ENCODE measurements at regions not wholly inside any gene's neighbourhood (a gene's known extent, or its start where the extent isn't known, plus 50 kb on each side); places are given as distances from the start of the nearest gene placed in this dataset.

- DNase-seq (ENCODE audit: low spot score): no peak
- intact Hi-C loops (cut with DNase I): no loop called here
Observed at GRCh38 chr6:16842676-16843075, 81.4 kb upstream of the ATXN1 start.

- DNase-seq (ENCODE audit: low spot score): no peak
- intact Hi-C loops (cut with DNase I): no loop called here
Observed at GRCh38 chr6:16841241-16841640, 80.0 kb upstream of the ATXN1 start.

DNA sequence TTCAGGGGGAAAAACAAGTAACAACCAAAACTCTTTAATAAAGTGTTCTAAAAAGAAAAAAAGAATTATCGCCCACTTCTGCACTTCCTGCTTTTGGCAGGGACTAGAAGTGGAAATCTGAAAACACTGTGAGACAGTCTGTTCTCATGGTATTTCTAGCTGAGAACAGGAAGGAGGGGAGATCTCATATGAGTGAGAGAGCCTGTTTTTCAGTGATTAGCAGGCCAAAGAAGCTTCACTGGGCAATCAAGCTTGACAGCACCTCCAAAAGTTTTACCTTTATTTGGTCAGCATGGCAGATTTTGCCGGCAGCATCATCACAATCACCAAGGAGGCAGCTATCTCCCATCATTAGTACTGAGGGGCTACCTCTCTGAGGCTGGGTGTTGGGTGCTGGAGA is 79.5 kb upstream of the ATXN1 start:
- intact Hi-C loops (cut with DNase I): no loop called here
- DNase-seq (ENCODE audit: low spot score): no peak

GRCh38 chr6:16840291-16840690 is 79.0 kb upstream of the ATXN1 start:
- intact Hi-C loops (cut with DNase I): no loop called here
- no peak for DNase-seq (ENCODE audit: low spot score)

DNA sequence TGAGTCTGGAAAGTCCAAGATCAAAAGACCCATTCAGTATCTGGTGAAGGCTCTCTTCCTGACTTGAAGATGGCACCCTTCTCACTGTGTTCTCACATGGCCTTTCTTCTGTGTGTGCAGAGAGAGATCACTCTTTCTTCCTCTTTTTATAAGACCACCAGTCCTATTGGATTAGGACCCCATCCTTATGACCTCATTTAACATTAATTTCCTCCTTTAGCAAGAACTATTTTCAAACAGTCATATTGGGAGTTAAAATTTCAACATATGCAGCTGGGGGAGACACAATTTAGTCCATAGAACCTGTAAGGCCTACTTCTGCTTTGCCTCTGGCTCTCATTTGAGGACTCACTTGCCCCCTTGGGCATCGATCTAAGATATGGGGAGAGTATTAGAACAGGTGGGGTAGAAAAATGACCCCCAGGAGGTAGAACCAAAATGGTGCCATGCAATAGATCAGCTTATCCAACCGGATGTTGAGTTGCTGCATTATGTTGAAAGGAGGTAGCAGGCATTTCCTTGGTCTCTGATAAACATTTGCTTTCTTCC is 78.4 kb upstream of the ATXN1 start:
- intact Hi-C loops (cut with DNase I): no loop called here
- no peak for DNase-seq (ENCODE audit: low spot score)

- intact Hi-C loops (cut with DNase I): no loop called here
- no peak for DNase-seq (ENCODE audit: low spot score)
Observed at GRCh38 chr6:16837217-16837972, 76.1 kb upstream of the ATXN1 start.

DNA sequence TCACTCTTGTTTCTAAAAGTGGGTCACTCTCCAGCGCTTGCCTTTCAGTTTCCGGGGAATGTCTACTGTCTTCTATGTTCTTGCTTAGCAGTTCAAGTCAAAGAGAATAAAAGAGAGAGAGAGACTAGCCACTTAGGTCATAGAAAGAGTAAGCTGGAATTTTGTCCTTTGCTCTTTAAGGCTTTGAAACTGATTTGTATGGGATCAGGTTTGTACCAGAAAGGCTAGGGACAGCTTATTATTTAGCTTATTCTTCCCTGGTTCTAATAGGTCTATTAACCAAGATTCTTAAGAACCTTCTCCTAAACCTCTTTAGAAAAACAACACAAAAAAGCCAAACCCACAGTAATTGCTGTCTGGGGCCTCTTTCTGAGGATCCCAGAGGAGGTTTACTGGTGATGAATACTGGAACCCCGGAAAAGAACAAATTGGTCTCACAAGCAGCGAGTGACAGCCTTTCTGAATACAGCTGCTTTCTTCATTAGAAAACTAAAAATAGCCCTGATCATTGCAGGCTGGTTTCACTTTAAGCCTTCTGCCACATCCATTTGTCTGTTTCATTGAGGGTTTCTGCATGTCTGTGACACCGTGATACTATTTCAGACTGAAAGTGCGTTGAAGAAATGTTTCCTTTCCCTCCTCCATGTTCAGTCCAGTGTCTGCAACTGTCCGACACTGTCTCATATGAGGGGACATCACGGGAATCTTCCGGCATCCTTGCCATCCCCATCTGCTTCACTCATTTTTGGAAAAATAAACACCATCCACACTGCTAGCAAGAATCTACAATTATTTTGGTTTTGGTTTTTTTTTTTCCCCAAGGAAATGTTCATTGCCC is 75.1 kb upstream of the ATXN1 start:
- no peak for DNase-seq (ENCODE audit: low spot score)
- intact Hi-C loops (cut with DNase I): no loop called here

GRCh38 chr6:16834242-16834641 is 73.0 kb upstream of the ATXN1 start:
- DNase-seq (ENCODE audit: low spot score): no peak
- intact Hi-C loops (cut with DNase I): no loop called here

DNA sequence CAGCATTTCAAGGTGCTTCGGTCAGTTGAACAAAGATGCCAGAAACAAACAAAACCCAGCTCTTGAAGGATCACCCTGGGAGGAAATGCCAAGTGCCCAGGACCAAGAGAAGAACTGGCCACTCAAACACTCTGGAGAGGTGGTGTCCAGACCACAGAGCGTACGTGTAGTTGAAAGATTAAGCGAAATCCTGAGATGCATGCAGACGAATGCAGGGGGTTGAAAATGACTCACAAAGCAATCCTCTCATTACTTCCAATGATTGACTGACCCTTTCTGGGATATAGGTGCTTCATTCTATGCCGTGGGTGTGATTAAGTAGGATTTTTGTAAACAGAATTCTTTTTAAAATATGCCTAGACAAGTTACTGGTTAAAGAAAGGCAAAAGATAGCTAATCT is 71.5 kb upstream of the ATXN1 start:
- DNase-seq (ENCODE audit: low spot score): no peak
- intact Hi-C loops (cut with DNase I): no loop called here

- intact Hi-C loops (cut with DNase I): no loop called here
Observed at GRCh38 chr6:16832043-16832567, 70.8 kb upstream of the ATXN1 start.

GRCh38 chr6:16831136-16831535 is 69.9 kb upstream of the ATXN1 start:
- intact Hi-C loops (cut with DNase I): no loop called here
- no peak for DNase-seq (ENCODE audit: low spot score)

More at GRCh38 chr6:16832043-16832567, 70.8 kb upstream of the ATXN1 start:
- no peak for DNase-seq (ENCODE audit: low spot score)

- intact Hi-C loops (cut with DNase I): no loop called here
- DNase-seq (ENCODE audit: low spot score): no peak
Observed at GRCh38 chr6:16828058-16828457, 66.8 kb upstream of the ATXN1 start.

- intact Hi-C loops (cut with DNase I): no loop called here
- no peak for DNase-seq (ENCODE audit: low spot score)
Observed at GRCh38 chr6:16827627-16828026, 66.4 kb upstream of the ATXN1 start.

DNA sequence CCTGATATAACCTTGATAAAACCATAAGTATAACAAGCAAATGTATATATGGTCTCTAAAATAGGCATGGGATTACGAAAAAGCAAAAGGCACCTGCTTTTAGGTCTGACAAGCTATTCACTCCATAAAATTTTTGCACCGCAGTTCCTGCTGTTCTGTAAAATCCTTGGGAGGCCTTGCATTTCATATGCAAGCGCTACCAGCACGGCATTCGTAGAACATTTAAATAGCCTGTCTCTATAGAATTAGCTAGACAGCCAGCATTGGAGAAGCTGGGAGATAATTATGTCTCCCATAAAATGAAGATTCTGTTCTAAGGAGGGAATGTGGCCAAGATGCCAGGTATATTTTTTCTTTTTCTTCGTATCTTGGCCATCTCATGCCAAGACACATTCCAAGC is 64.5 kb upstream of the ATXN1 start:
- intact Hi-C loops (cut with DNase I): no loop called here

GRCh38 chr6:16824845-16825685 is 63.8 kb upstream of the ATXN1 start:
- DNase-seq (ENCODE audit: low spot score): no peak
- intact Hi-C loops (cut with DNase I): no loop called here

More for the DNA sequence above, 64.5 kb upstream of the ATXN1 start:
- DNase-seq (ENCODE audit: low spot score): no peak

- intact Hi-C loops (cut with DNase I): no loop called here
- no peak for DNase-seq (ENCODE audit: low spot score)
Observed at GRCh38 chr6:16823718-16824352, 62.6 kb upstream of the ATXN1 start.

DNA sequence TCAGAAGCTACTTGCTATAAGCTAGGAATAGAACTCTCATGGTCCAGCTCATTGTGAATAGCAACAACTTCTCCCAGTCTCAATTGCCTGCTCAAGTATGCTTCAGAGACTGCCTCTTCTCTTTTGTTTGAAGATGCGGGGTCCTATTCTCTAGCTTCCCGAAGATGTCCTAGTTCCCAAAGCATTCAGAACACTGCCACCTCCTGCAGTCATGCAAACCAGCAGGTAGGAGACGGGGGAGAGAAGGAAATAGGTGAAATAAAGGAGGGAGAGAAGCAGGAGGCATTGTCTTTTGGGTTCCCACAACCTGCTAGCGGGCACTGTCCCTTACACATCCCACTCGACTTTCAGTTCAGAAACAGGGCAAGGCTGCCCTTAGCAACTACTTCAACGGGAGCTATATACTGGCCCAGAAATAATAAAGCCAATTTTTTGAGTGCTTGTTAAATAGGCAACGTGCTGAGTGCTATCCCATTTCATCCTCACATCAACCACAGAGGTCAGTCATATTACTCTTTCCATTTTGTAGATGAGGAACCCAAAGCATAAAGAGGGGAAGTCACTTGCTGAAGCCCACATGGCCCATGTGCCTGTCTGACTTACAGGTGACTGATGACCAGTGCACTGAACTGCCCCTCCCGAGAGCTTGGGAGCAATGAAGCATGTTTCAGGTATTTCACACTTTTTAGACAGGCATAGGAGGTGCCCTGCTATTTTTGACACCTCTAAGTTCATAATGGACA is 61.9 kb upstream of the ATXN1 start:
- no peak for DNase-seq (ENCODE audit: low spot score)
- intact Hi-C loops (cut with DNase I): no loop called here

- no peak for DNase-seq (ENCODE audit: low spot score)
- intact Hi-C loops (cut with DNase I): no loop called here
Observed at GRCh38 chr6:16822529-16822928, 61.3 kb upstream of the ATXN1 start.
